ENCODE measurements at regions not wholly inside any gene's neighbourhood (a gene's known extent, or its start where the extent isn't known, plus 50 kb on each side); places are given as distances from the start of the nearest gene placed in this dataset.

GRCh38 chr6:23323897-23324296 is 754.5 kb downstream of the HDGFL1 start:
- ChIA-PET POLR2A (no interaction called here), CTCF (no interaction called here)
- FAIRE-seq (no peak), DNase-seq (ENCODE audit: low read depth in 1 of 2, low spot score in 1 of 2) (no peak), ATAC-seq (no peak)
- no peak for TF ChIP-seq FOXS1 (CRISPR knock-in tag; IDR thresholded peaks at IDR 0.05)
- no peak for TF ChIP-seq KDM1A (IDR thresholded peaks at IDR 0.05; ENCODE audit: low read depth)
- no peak for TF ChIP-seq ZNF302 (CRISPR knock-in tag; IDR thresholded peaks at IDR 0.05)
- TF ChIP-seq RFX5 (IDR thresholded peaks at IDR 0.05): no peak
- no peak for TF ChIP-seq REST (IDR thresholded peaks at IDR 0.05)
- TF ChIP-seq JUNB (IDR thresholded peaks at IDR 0.05): no peak
- Histone ChIP-seq H3K27ac (no peak overlapping the region), H3K9me3 (no peaks in the 10 kb centered on the region), H3K4me3 (no peak overlapping the region), H3K4me1 (no peaks in the 10 kb centered on the region), H3K4me2 (no peak overlapping the region)
- WGBS (ENCODE audit: missing lambda C conversion rate): 50% methylated on average over 4 of the region's 4 CpGs

GRCh38 chr6:23325065-23325464 is 755.7 kb downstream of the HDGFL1 start:
- TF ChIP-seq TFCP2L1 (CRISPR knock-in tag; IDR thresholded peaks at IDR 0.05) (no peak), GATA3 (IDR thresholded peaks at IDR 0.05; ENCODE audit: borderline replicate concordance) (no peak), ZC3H11A (IDR thresholded peaks at IDR 0.05) (no peak), FOXS1 (CRISPR knock-in tag; IDR thresholded peaks at IDR 0.05) (no peak), MAFK (IDR thresholded peaks at IDR 0.05; ENCODE audit: partially characterized antibody) (no peak), NFE2L2 (conservative IDR thresholded peaks at IDR 0.05; ENCODE audit: low read length) (no peak), CHD4 (IDR thresholded peaks at IDR 0.05; ENCODE audit: borderline replicate concordance) (no peak), HES2 (IDR thresholded peaks at IDR 0.05) (no peak), BHLHE40 (IDR thresholded peaks at IDR 0.05; ENCODE audit: low read depth, low read length) (no peak), HDAC2 (IDR thresholded peaks at IDR 0.05) (no peak)
- FAIRE-seq: no peak
- ChIA-PET POLR2A (no interaction called here), CTCF (no interaction called here)
- no peak overlapping the region for H3K27ac ChIP-seq
- H3K4me1 ChIP-seq: no peaks in the 10 kb centered on the region
- ATAC-seq: no peak
- no peaks in the 10 kb centered on the region for H3K9me3 ChIP-seq
- no peak overlapping the region for H3K4me3 ChIP-seq
- WGBS (ENCODE audit: missing lambda C conversion rate): 46% methylated on average over 3 of the region's 3 CpGs
- no peak for DNase-seq (ENCODE audit: low read depth in 1 of 2, low spot score in 1 of 2)
- H3K4me2 ChIP-seq: no peak overlapping the region

- Histone ChIP-seq H3K4me1 (no peaks in the 10 kb centered on the region), H3K27ac (no peak overlapping the region), H3K4me2 (no peak overlapping the region), H3K9me3 (no peaks in the 10 kb centered on the region), H3K4me3 (no peak overlapping the region)
- WGBS (ENCODE audit: missing lambda C conversion rate): 95% methylated on average over 1 of the region's 1 CpG
- TF ChIP-seq MAZ (IDR thresholded peaks at IDR 0.05; ENCODE audit: borderline replicate concordance, low read depth, low read length) (no peak), CBX2 (IDR thresholded peaks at IDR 0.05; ENCODE audit: borderline replicate concordance, low read depth) (no peak), REST (IDR thresholded peaks at IDR 0.05) (no peak), CHD4 (IDR thresholded peaks at IDR 0.05; ENCODE audit: borderline replicate concordance) (no peak), MAX (IDR thresholded peaks at IDR 0.05) (no peak), GATA3 (IDR thresholded peaks at IDR 0.05; ENCODE audit: borderline replicate concordance) (no peak), TP53 (CRISPR knock-in tag; IDR thresholded peaks at IDR 0.05) (no peak), SREBF2 (IDR thresholded peaks at IDR 0.05) (no peak)
- FAIRE-seq: no peak
- ChIA-PET POLR2A (no interaction called here), CTCF (interaction anchor here (0.5 kb wide), 1 partner anchor 20 kb away, joined by 3 read pairs; no protein-coding TSS in a partner anchor)
- DNase-seq (ENCODE audit: low read depth in 1 of 2, low spot score in 1 of 2): no peak
- no peak for ATAC-seq
These were observed 758.3 kb downstream of the HDGFL1 start for GRCh38 chr6:23327621-23328020.

All from A549 (cell line).